ENCODE measurements at regions not wholly inside any gene's neighbourhood (a gene's known extent, or its start where the extent isn't known, plus 50 kb on each side); places are given as distances from the start of the nearest gene placed in this dataset.

DNA sequence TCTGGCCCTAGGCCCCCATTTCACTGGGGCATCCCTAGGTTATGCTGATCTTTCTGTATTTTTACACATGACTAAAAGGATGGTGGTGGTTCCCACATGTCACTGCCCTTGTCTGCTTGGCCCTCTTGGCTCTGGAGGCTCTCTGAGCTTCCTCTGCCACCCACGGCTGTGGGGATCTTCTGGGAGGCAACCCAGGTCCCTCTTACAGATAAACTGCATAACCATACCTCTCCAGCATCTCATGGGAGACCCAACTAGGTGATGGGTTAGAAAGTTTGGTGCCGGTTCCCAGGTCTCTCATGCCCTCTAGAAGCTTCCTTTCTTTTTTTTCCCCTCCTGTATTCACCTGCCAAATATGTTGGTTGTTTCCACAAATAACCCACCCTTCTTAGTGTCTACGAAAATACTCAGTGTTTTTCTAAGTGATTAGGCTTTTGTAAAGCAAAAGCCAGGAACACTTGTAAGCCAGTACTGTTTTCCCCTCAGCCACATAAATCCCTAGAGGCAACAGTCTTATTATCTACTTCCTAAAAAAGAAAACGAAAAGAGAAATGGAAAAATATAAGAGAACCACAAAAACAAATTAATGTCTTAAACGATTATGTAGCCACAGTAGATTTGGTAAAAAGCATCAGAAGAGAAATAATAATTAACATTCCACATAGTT is 71.7 kb upstream of the SMLR1 start:
- TF ChIP-seq TAF1 (IDR thresholded peaks at IDR 0.05; ENCODE audit: borderline replicate concordance, insufficient read depth, low read length) (no peak), SIN3A (IDR thresholded peaks at IDR 0.05; ENCODE audit: borderline replicate concordance, insufficient read depth, low read length) (no peak), FOXP2 (optimal IDR thresholded peaks at IDR 0.05; ENCODE audit: borderline replicate concordance, extremely low read depth, extremely low read length, insufficient read depth) (no peak), POLR2AphosphoS5 (IDR thresholded peaks at IDR 0.05; ENCODE audit: low read depth, low read length) (no peak)
- TF ChIP-seq, protein P1, sequence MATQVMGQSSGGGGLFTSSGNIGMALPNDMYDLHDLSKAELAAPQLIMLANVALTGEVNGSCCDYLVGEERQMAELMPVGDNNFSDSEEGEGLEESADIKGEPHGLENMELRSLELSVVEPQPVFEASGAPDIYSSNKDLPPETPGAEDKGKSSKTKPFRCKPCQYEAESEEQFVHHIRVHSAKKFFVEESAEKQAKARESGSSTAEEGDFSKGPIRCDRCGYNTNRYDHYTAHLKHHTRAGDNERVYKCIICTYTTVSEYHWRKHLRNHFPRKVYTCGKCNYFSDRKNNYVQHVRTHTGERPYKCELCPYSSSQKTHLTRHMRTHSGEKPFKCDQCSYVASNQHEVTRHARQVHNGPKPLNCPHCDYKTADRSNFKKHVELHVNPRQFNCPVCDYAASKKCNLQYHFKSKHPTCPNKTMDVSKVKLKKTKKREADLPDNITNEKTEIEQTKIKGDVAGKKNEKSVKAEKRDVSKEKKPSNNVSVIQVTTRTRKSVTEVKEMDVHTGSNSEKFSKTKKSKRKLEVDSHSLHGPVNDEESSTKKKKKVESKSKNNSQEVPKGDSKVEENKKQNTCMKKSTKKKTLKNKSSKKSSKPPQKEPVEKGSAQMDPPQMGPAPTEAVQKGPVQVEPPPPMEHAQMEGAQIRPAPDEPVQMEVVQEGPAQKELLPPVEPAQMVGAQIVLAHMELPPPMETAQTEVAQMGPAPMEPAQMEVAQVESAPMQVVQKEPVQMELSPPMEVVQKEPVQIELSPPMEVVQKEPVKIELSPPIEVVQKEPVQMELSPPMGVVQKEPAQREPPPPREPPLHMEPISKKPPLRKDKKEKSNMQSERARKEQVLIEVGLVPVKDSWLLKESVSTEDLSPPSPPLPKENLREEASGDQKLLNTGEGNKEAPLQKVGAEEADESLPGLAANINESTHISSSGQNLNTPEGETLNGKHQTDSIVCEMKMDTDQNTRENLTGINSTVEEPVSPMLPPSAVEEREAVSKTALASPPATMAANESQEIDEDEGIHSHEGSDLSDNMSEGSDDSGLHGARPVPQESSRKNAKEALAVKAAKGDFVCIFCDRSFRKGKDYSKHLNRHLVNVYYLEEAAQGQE (IDR thresholded peaks at IDR 0.05; ENCODE audit: insufficient read depth in 1 of 2, low read depth in 2 of 2, low read length in 2 of 2), result no peak

DNA sequence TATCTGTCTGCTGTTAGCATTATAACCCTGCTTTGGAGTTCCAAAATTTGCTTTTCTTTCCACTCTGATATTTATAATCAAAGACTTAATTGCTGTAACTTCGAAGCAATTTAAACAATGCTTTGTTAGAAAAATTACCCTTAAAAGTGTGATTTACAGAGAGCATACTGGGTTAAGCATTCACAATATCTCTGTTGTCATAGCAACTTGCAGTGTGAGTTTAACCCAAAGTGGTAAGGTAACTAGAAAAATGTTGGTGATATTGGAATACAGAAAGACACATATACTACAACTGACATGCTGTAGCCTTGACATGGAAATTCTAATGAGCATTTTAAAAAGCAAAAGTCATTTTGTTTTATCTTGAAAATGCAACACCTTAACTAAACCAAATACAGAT is 70.4 kb upstream of the SMLR1 start:
- no peak for TF ChIP-seq TAF1 (IDR thresholded peaks at IDR 0.05; ENCODE audit: borderline replicate concordance, insufficient read depth, low read length)
- TF ChIP-seq FOXP2 (optimal IDR thresholded peaks at IDR 0.05; ENCODE audit: borderline replicate concordance, extremely low read depth, extremely low read length, insufficient read depth), result no peak
- no peak for TF ChIP-seq POLR2AphosphoS5 (IDR thresholded peaks at IDR 0.05; ENCODE audit: low read depth, low read length)
- TF ChIP-seq, protein P1 (IDR thresholded peaks at IDR 0.05; ENCODE audit: insufficient read depth in 1 of 2, low read depth in 2 of 2, low read length in 2 of 2), result no peak
- no peak for TF ChIP-seq SIN3A (IDR thresholded peaks at IDR 0.05; ENCODE audit: borderline replicate concordance, insufficient read depth, low read length)

DNA sequence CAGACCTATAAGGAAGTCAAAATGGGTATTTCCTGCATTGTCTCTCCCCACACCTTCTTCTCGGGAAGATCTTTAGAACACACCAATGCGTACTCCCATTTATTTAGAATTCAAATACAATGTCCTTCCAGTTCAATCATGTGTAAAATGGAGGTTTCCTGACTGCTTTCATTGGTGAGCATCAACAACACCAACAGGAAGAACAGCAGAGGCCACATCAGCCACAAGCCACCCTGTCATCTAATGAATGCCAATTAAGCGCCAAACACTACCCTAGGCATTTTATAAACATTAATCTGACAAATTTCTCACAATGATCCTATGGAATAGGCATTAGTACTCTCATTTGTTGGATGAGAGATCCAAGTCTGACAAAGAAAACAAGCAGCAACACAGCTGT is 68.4 kb upstream of the SMLR1 start:
- TF ChIP-seq SIN3A (IDR thresholded peaks at IDR 0.05; ENCODE audit: borderline replicate concordance, insufficient read depth, low read length), result no peak
- TF ChIP-seq FOXP2 (optimal IDR thresholded peaks at IDR 0.05; ENCODE audit: borderline replicate concordance, extremely low read depth, extremely low read length, insufficient read depth), result no peak

DNA sequence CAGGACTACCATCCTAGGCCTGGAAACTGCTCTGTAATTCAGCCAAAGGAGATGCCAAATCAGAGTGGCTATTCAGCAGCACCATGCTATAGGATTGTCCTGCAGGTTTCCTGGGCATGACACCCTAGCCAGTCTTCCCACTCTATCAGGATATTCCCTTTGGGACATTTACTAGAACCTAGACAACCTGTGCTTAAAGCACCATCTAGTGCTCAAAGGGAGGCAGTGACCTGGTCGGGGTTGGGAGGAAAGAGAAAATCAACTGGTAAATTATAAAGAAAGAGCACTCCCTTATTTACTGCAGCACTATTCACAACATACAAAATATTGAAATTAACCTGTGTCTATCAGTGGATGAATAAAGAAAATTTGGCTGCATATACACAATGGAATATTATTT is 67.2 kb upstream of the SMLR1 start:
- no peak for TF ChIP-seq SIN3A (IDR thresholded peaks at IDR 0.05; ENCODE audit: borderline replicate concordance, insufficient read depth, low read length)
- TF ChIP-seq TAF1 (IDR thresholded peaks at IDR 0.05; ENCODE audit: borderline replicate concordance, insufficient read depth, low read length), result no peak
- TF ChIP-seq, protein P1 (IDR thresholded peaks at IDR 0.05; ENCODE audit: insufficient read depth in 1 of 2, low read depth in 2 of 2, low read length in 2 of 2), result no peak
- no peak for TF ChIP-seq FOXP2 (optimal IDR thresholded peaks at IDR 0.05; ENCODE audit: borderline replicate concordance, extremely low read depth, extremely low read length, insufficient read depth)
- no peak for TF ChIP-seq POLR2AphosphoS5 (IDR thresholded peaks at IDR 0.05; ENCODE audit: low read depth, low read length)

DNA sequence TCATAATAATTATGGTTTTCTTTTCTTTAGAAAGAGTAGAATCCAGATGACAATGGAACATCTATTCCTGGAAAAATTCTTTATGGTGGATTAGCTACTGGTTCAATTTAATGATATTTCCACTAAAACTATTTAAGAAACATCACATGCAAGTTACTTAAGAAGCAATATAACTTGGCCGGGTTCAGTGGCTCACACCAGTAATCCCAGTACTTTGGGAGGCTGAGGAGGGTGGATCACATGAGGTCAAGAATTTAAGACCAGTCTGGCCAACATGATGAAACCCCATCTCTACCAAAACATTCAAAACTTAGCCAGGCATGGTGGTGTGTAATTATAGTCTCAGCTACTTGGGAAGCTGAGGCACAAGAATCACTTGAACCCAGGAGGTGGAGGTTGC is 65.9 kb upstream of the SMLR1 start:
- no peak for TF ChIP-seq TAF1 (IDR thresholded peaks at IDR 0.05; ENCODE audit: borderline replicate concordance, insufficient read depth, low read length)
- TF ChIP-seq FOXP2 (optimal IDR thresholded peaks at IDR 0.05; ENCODE audit: borderline replicate concordance, extremely low read depth, extremely low read length, insufficient read depth), result no peak
- no peak for TF ChIP-seq SIN3A (IDR thresholded peaks at IDR 0.05; ENCODE audit: borderline replicate concordance, insufficient read depth, low read length)
- no peak for TF ChIP-seq POLR2AphosphoS5 (IDR thresholded peaks at IDR 0.05; ENCODE audit: low read depth, low read length)
- TF ChIP-seq, protein P1 (IDR thresholded peaks at IDR 0.05; ENCODE audit: insufficient read depth in 1 of 2, low read depth in 2 of 2, low read length in 2 of 2), result no peak

All from PFSK-1 (cell line).